GM12878 (cell line): ENCODE measurements at regions not wholly inside any gene's neighbourhood (a gene's known extent, or its start where the extent isn't known, plus 50 kb on each side); places are given as distances from the start of the nearest gene placed in this dataset.

ENCODE experiments used
- CBFB ChIP-seq: IDR thresholded peaks from 2 replicates; pipeline ENCODE4 v1.6.1; 2016; ENCODE audit warnings: antibody characterized with exemption, low read depth
- CHD2 ChIP-seq: IDR thresholded peaks from 2 replicates; pipeline ENCODE4 v1.6.1; 2011; ENCODE audit warnings: low read depth, low read length, improper control_type of control experiment, borderline replicate concordance
- CTCF ChIP-seq, 3 experiments: IDR thresholded peaks in 2 of 3; conservative IDR thresholded peaks in 1 of 3; 2 replicates each; pipeline ENCODE4 v1.5.1; 2011; ENCODE audit warnings: low read depth in 3 of 3, low read length in 3 of 3, mild to moderate bottlenecking in 3 of 3, control low read depth in 2 of 3, moderate library complexity in 2 of 3, inconsistent platforms in 1 of 3, mixed read lengths in 1 of 3; ENCODE audit not compliant: control insufficient read depth in 2 of 3, insufficient read depth in 1 of 3; ENCODE audit errors: extremely low read depth in 1 of 3
- DPF2 ChIP-seq: fragments of 450-650 bp; IDR thresholded peaks from 2 replicates; pipeline ENCODE4 v1.6.1; 2017; ENCODE audit warnings: mild to moderate bottlenecking
- GABPA ChIP-seq: IDR thresholded peaks from 2 replicates; pipeline ENCODE4 v1.6.1; 2014; ENCODE audit warnings: antibody characterized with exemption, low read depth, mild to moderate bottlenecking, inconsistent platforms
- MAX ChIP-seq: IDR thresholded peaks from 2 replicates; pipeline ENCODE4 v1.6.1; 2012; ENCODE audit warnings: low read depth, low read length, improper control_type of control experiment
- POLR2A ChIP-seq: IDR thresholded peaks from 2 replicates; pipeline ENCODE4 v1.6.1; 2011; ENCODE audit warnings: low read depth, mild to moderate bottlenecking, low read length
- USF2 ChIP-seq: IDR thresholded peaks from 2 replicates; pipeline ENCODE4 v1.6.1; 2011; ENCODE audit warnings: low read depth, low read length, improper control_type of control experiment, borderline replicate concordance
- YY1 ChIP-seq: IDR thresholded peaks from 2 replicates; pipeline ENCODE4 v1.6.1; 2011; ENCODE audit warnings: low read depth, mild to moderate bottlenecking, low read length
- ZSCAN29 ChIP-seq: fragments of 450-650 bp; IDR thresholded peaks from 2 replicates; pipeline ENCODE4 v1.6.1; 2017; ENCODE audit warnings: mild to moderate bottlenecking, moderate library complexity
- TF ChIP-seq, protein P1 (sequence below): IDR thresholded peaks from 2 replicates; pipeline ENCODE4 v1.6.1; 2012; ENCODE audit warnings: improper control_type of control experiment, low read depth, low read length; ENCODE audit not compliant: insufficient replicate concordance

DNA sequence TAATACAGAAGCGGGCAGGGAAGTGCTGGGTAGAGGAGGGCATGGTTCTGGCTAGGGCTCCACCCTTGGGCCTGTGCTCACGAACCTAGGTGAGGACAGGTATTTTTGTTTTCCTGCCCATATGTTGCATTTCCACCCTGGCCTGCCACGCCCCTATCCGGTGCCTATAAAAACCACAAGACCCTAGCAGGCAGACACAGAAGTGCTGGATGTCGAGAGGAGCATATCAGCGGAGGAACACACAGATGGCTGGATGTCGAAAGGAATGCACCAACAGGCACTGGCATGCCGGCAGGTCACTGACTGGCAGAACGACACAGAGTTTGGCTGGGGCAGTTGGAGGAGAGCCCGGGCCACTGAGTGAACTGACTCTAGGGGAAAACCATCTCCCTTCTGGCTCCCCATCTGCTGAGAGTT lies 316.6 kb upstream of the BOD1L1 start:
- no peak for TF ChIP-seq CHD2
- TF ChIP-seq POLR2A, result no peak
- TF ChIP-seq CBFB, result no peak
- TF ChIP-seq CTCF (IDR thresholded peaks at IDR 0.05 in 2 of 3, conservative IDR thresholded peaks at IDR 0.05 in 1 of 3; ENCODE audit: control insufficient read depth in 2 of 3, extremely low read depth in 1 of 3, insufficient read depth in 1 of 3, low read depth in 3 of 3, low read length in 3 of 3), result no peak
- no peak for TF ChIP-seq GABPA
- TF ChIP-seq DPF2, result no peak
- TF ChIP-seq MAX, result no peak
- TF ChIP-seq ZSCAN29, result no peak
- TF ChIP-seq YY1, result no peak
- no peak for TF ChIP-seq USF2
- TF ChIP-seq, protein P1, sequence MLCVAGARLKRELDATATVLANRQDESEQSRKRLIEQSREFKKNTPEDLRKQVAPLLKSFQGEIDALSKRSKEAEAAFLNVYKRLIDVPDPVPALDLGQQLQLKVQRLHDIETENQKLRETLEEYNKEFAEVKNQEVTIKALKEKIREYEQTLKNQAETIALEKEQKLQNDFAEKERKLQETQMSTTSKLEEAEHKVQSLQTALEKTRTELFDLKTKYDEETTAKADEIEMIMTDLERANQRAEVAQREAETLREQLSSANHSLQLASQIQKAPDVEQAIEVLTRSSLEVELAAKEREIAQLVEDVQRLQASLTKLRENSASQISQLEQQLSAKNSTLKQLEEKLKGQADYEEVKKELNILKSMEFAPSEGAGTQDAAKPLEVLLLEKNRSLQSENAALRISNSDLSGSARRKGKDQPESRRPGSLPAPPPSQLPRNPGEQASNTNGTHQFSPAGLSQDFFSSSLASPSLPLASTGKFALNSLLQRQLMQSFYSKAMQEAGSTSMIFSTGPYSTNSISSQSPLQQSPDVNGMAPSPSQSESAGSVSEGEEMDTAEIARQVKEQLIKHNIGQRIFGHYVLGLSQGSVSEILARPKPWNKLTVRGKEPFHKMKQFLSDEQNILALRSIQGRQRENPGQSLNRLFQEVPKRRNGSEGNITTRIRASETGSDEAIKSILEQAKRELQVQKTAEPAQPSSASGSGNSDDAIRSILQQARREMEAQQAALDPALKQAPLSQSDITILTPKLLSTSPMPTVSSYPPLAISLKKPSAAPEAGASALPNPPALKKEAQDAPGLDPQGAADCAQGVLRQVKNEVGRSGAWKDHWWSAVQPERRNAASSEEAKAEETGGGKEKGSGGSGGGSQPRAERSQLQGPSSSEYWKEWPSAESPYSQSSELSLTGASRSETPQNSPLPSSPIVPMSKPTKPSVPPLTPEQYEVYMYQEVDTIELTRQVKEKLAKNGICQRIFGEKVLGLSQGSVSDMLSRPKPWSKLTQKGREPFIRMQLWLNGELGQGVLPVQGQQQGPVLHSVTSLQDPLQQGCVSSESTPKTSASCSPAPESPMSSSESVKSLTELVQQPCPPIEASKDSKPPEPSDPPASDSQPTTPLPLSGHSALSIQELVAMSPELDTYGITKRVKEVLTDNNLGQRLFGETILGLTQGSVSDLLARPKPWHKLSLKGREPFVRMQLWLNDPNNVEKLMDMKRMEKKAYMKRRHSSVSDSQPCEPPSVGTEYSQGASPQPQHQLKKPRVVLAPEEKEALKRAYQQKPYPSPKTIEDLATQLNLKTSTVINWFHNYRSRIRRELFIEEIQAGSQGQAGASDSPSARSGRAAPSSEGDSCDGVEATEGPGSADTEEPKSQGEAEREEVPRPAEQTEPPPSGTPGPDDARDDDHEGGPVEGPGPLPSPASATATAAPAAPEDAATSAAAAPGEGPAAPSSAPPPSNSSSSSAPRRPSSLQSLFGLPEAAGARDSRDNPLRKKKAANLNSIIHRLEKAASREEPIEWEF, result no peak
